Kidney capillary endothelial cell (primary cell): ENCODE measurements at regions not wholly inside any gene's neighbourhood (a gene's known extent, or its start where the extent isn't known, plus 50 kb on each side); places are given as distances from the start of the nearest gene placed in this dataset.
A peak's percentile ranks its signal among the peaks of the same experiment; 100 is the strongest.

Source experiments
- DNase-seq: peaks from one replicate; pipeline ENCODE4 v3.0.0-alpha.2; 2018; ENCODE audit warnings: low spot score

- DNase-seq = no peak
Observed at GRCh38 chr1:30032302-30032701, 691.1 kb downstream of the MATN1 start.

GRCh38 chr1:30029677-30030076 is 693.7 kb downstream of the MATN1 start:
- DNase-seq = no peak

- no peak for DNase-seq
Observed at GRCh38 chr1:30028939-30029338, 694.4 kb downstream of the MATN1 start.

DNA sequence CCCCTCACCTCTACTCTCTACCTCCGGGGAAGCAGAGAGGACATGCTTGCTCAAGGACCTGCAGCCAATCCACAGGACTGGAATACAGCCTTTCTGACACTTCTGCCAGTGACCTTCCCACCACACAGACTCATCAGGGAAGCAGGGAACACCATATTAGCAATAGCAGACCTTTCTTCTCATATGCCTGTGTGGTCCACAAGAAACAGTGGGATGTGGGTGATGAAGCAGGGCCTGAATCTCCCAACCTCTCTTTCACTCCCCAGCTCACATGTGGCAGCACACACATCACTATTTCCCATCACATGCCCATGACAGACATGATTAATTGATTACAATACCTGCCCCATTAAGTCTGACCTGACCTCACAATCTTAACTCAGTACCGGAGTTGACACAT is 695.1 kb downstream of the MATN1 start:
- no peak for DNase-seq

DNA sequence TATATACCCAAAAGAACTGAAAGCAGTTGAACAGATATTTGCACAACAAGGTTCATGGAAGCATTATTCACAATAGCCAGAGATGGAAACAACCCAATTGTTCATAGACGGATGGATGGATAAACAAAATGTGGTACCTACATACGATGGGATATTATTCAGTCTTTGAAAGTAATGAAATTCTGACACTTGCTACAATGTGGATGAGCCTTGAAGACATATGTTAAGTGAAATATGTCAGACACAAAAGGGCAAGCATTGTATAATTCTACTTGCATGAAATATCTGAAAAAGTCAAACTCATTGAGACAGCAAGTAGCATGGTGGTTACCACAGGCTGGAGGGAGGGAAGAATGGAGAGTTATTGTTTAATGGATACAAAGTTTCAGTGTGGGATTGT is 696.1 kb downstream of the MATN1 start:
- no peak for DNase-seq

GRCh38 chr1:30024411-30025195 is 698.8 kb downstream of the MATN1 start:
- no peak for DNase-seq

DNA sequence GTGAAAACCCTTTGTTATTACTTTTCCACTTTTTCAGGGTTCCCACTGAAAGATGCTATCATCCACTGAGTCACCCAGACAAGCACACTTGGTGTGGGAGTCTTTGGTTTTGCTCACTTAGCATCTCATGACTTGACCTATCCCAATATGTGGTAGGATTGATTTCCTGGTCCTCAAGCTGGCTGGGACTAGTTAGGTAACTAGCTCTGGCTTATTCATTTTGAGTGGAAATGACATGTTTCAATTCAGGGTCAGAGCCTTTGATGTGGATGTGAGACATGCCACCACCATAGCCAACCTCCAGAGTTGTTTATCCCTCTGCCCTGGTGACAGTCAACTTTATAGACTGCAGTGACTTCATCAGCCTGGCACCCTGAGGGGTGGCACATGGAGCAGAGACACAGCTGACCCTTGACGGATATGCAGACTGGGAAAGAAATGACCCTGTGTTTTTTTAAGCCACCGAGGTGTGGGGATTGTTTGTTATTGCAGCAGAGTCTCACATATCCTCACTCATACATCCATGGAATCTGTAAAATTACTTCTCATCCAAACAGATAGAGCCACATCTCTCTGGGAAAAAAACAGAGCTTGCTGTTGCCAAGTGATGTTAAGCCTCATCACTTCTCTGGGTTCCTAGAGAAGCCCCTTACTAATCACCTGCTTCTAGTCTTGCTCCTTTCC is 699.9 kb downstream of the MATN1 start:
- no peak for DNase-seq

DNA sequence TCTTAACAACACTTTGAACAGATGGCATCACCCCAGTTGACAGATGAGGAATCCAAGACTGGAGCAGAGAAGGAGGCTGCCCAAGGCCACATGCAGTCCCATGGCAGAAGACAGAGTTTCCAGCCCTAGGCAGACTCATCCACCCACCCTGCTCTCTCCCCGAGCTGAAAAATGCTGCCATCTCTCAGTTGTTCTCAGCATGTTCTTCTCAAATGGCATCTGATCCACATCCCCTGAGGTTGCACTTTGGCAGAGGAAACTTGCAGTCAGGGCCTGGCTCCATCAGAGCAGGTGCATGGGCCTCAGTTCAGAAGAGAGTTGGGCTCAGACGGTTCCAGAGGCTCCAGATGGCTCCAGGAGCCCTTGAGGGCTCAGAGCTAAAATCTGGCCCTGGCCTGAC is 709.4 kb downstream of the MATN1 start:
- no peak for DNase-seq

GRCh38 chr1:30012455-30013440 is 710.6 kb downstream of the MATN1 start:
- DNase-seq = peak; percentile 60

DNA sequence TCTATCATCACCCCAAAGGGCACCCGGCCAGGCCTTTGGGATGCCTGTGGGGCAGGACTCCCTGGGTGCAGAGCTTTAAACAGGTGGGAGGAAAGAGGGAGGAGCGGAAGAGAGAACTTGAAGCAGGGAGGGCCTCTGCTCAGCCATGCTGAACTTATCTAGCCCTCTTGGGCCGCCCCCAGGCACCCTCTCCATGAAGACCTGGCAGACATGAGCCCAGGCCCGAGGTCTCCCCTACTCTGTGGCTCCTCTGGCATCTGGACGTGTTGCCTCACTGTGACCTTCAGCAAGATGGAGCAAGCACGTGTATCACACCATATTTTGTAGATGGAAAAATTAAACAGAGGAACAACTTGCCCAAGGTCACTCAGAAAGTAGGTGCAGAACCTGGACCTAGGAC is 711.4 kb downstream of the MATN1 start:
- no peak for DNase-seq

DNA sequence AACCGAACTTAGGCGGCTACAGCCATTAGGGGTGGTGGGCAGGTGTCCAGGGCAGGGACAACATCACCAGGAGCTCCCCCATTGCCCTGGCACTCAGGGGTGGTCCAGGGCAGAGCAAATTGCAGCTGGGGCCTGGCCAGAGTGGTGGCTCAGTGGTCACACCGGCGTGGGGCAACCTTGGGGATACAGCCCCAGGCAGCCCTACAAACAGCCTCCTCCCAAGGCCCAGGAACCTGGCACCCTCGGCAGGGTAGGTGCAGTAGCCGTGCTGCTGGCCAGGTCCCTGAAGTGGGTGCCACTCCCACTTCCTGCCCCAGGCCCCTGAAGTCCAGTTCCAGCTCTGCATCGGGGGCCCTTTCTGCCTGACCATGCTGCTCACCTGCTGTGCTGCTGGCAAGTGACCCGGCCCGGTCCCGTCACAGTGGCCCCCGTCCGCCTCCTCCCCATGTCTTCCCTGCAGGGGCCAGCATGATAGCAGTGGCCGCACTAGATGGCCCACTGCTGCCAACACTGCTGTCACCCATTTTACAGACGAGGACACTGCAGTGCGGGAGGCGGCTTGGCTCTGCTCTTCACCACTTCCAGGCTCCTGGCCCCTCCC is 712.8 kb downstream of the MATN1 start:
- DNase-seq = no peak

DNA sequence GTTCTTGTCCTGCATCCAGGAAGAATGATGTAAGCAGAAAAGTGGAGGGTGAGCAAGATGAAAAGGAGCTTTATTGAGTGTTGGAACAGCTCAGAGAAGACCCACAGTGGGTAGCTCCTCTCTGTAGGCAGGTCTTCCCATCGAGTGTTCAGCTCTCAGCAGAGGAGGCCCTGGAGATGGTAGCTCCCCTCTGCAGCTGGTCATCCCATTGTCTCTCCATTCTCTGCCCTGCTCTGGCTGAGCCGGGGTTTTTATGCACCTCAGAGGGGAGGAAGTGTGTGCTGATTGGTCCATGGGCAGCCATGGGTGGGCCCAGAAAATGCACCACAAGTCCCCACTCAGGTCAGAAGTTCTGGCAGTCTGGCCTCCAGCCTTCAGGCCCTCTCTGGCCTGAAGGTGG is 713.7 kb downstream of the MATN1 start:
- no peak for DNase-seq

DNA sequence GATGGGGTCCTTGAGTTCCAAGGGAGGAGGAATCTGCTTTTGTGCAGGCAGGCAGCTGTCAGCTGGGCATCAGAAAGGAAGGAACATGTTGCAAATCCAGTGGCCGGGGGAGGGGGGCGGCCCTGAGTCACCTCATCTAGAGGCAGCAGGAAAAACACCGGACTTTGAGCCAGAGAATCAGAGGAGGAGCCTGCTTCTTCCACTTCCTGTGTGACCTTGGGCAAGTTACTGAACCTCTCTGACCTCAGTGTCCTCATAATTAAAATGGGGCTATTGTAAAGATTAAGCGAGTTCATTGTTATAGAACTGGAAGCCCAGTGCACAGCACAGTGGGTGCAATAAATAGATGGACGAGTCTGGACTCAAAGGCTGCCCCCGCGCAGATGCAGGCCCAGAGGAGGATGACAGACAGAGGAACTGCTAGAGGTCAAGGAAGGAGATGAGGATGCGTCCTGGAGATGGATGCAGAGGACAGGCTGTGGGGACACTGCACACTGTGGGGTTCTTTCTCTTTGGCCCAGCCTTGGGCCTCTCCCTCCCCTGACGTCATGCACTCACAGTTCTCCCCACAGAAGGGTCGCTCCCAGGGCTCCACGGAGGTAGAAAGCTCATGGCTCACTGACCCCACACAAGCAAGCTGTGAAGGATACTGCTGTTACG is 714.3 kb downstream of the MATN1 start:
- peak; percentile 40 for DNase-seq

DNA sequence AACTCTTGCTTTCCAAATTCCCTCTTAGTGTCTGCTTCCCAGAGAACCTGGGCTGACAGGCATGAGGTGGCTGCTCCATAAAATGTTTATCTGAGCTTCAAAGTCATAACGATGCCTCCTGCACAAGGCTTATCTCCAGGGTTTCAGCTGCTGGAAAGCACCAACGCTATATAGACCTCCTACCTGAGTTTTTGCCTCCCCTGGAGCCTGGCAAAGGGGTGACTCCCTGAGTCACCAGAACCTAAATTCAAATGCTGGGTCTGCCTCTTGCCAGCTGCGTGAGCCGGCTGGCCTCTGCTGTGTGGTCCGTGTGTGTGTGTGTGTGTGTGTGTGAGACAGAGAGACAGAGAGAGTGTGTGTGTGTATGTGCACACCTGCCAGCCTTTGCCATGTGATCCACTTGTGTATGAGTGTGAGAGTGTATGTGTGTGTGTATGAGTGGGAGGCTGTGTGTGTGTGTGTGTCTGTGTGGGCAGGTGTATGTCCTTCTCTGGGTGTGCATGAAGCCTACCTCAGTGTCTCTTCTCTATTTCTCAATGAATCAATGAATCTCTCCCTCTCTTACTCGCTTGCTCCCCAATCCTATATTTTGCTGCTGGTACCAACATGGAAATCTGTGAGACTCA is 714.9 kb downstream of the MATN1 start:
- DNase-seq = no peak

DNA sequence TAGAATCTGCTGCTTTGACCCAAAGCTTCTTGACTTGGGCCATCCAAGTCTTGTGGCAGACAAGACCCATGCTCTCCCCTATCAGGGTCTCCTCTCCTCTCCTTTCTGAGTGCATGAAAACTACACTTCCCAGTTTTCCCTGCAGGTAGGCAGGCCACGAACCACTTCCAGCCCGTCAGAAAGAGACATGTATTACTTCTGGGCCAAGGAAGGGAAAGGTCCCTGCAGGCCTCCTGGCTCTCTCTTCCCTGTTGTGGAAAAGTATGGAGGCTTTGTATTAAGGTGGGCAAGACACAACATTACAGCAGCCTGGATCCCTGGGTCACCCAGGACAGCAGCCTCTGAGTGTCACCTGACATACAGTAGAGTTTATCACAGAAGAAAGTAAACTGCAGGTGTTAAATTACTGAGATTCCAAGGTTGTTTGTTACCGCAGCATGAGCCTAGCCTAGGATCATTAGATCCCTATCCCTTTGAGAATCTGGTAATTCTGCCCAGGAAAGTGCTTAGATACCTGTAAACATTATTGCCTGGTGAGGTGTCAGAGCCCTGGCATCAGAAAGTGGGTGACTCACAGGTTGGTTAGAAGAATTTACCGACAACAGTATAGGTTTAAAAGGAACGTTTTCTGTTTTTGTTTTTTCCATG is 717.3 kb downstream of the MATN1 start:
- DNase-seq = no peak

- DNase-seq = no peak
Observed at GRCh38 chr1:30001732-30002039, 721.7 kb downstream of the MATN1 start.

DNA sequence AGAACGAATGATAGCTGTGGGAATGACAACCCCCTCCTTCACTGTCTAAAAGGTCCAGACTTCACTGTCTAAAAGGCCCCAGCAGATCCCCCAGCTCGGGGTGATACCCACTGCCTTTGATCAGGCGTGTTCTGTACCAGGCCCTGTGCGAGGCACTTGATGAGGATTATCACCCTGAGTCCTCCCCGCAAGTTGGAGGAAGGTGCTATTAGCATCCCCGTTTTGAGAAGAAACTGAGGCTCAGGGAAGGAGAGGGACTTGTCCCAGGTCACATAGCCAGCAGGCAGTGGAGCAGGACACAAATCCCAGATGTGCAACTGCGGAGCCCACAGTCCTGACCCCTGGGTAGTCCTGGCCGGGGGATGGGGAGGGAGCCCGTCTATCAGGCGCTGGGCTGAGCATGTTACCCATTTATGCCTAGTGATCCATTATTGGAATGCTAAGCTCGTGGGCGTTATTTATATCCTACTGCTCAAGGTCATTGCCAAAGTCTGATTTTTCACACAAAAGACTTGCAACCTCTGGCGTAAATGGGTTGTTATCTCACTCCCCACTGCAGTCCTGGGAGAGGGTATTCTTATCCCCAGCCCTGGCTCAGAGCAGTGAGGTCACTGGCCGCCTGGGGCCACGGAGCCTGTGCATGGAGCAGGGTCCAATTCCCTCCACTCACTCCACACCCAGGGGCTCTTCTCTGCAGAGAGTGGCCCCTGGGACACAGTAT is 722.2 kb downstream of the MATN1 start:
- no peak for DNase-seq

GRCh38 chr1:30000266-30000665 is 723.1 kb downstream of the MATN1 start:
- DNase-seq = no peak

GRCh38 chr1:29999595-29999994 is 723.8 kb downstream of the MATN1 start:
- no peak for DNase-seq

- no peak for DNase-seq
Observed at GRCh38 chr1:29998686-29999085, 724.7 kb downstream of the MATN1 start.
